GM12878 (cell line): ENCODE measurements at regions not wholly inside any gene's neighbourhood (a gene's known extent, or its start where the extent isn't known, plus 50 kb on each side); places are given as distances from the start of the nearest gene placed in this dataset.

Experiments used
- BMI1 ChIP-seq: fragments of 450-650 bp; IDR thresholded peaks from 2 replicates; pipeline ENCODE4 v1.6.1; 2016; ENCODE audit warnings: mild to moderate bottlenecking, moderate library complexity, borderline replicate concordance
- CREB1 ChIP-seq: IDR thresholded peaks from 2 replicates; pipeline ENCODE4 v1.6.1; 2012; ENCODE audit warnings: low read depth, mild to moderate bottlenecking, inconsistent platforms
- CTCF ChIP-seq, 3 experiments: IDR thresholded peaks in 2 of 3; conservative IDR thresholded peaks in 1 of 3; 2 replicates each; pipeline ENCODE4 v1.5.1; 2011; ENCODE audit warnings: low read depth in 3 of 3, low read length in 3 of 3, mild to moderate bottlenecking in 3 of 3, control low read depth in 2 of 3, moderate library complexity in 2 of 3, inconsistent platforms in 1 of 3, mixed read lengths in 1 of 3; ENCODE audit not compliant: control insufficient read depth in 2 of 3, insufficient read depth in 1 of 3; ENCODE audit errors: extremely low read depth in 1 of 3
- E2F4 ChIP-seq: IDR thresholded peaks from 2 replicates; pipeline ENCODE4 v1.6.1; 2012; ENCODE audit warnings: low read depth, low read length, improper control_type of control experiment
- FOXK2 ChIP-seq: fragments of 450-650 bp; IDR thresholded peaks from 2 replicates; pipeline ENCODE4 v1.6.1; 2017; ENCODE audit warnings: mild to moderate bottlenecking, moderate library complexity
- NBN ChIP-seq: fragments of 450-650 bp; IDR thresholded peaks from 2 replicates; pipeline ENCODE4 v1.6.1; 2016
- POLR2A ChIP-seq: IDR thresholded peaks from 2 replicates; pipeline ENCODE4 v1.6.1; 2011; ENCODE audit warnings: low read depth, mild to moderate bottlenecking, low read length
- RAD21 ChIP-seq: IDR thresholded peaks from 2 replicates; pipeline ENCODE4 v1.6.1; 2011; ENCODE audit warnings: mild to moderate bottlenecking, low read depth, low read length, moderate library complexity; ENCODE audit not compliant: insufficient read depth
- RCOR1 ChIP-seq: conservative IDR thresholded peaks from 2 replicates; pipeline ENCODE4 v1.6.1; 2012; ENCODE audit warnings: low read depth, low read length, improper control_type of control experiment
- RFX5 ChIP-seq: IDR thresholded peaks from 2 replicates; pipeline ENCODE4 v1.6.1; 2011; ENCODE audit warnings: low read depth, low read length, improper control_type of control experiment
- USF2 ChIP-seq: IDR thresholded peaks from 2 replicates; pipeline ENCODE4 v1.6.1; 2011; ENCODE audit warnings: low read depth, low read length, improper control_type of control experiment, borderline replicate concordance

- TF ChIP-seq USF2, result no peak
- no peak for TF ChIP-seq FOXK2
- no peak for TF ChIP-seq CREB1
- TF ChIP-seq RCOR1, result no peak
- no peak for TF ChIP-seq E2F4
- TF ChIP-seq CTCF (IDR thresholded peaks at IDR 0.05 in 2 of 3, conservative IDR thresholded peaks at IDR 0.05 in 1 of 3; ENCODE audit: control insufficient read depth in 2 of 3, extremely low read depth in 1 of 3, insufficient read depth in 1 of 3, low read depth in 3 of 3, low read length in 3 of 3), result no peak
- TF ChIP-seq NBN, result no peak
- TF ChIP-seq POLR2A, result no peak
- TF ChIP-seq RFX5, result no peak
- TF ChIP-seq BMI1, result no peak
- TF ChIP-seq RAD21, result no peak
Measured at GRCh38 chr16:48918520-48919258, 308.7 kb upstream of the N4BP1 start.
